GM12873 (cell line): ENCODE measurements at regions not wholly inside any gene's neighbourhood (a gene's known extent, or its start where the extent isn't known, plus 50 kb on each side); places are given as distances from the start of the nearest gene placed in this dataset.

Experiments
- TF ChIP-seq, protein P1 (sequence below): IDR thresholded peaks from 2 replicates; pipeline ENCODE4 v1.5.1; 2012; ENCODE audit warnings: low read depth, mild to moderate bottlenecking, moderate library complexity, low read length, control low read depth; ENCODE audit not compliant: insufficient read depth; ENCODE audit errors: missing control alignments

- TF ChIP-seq, protein P1, sequence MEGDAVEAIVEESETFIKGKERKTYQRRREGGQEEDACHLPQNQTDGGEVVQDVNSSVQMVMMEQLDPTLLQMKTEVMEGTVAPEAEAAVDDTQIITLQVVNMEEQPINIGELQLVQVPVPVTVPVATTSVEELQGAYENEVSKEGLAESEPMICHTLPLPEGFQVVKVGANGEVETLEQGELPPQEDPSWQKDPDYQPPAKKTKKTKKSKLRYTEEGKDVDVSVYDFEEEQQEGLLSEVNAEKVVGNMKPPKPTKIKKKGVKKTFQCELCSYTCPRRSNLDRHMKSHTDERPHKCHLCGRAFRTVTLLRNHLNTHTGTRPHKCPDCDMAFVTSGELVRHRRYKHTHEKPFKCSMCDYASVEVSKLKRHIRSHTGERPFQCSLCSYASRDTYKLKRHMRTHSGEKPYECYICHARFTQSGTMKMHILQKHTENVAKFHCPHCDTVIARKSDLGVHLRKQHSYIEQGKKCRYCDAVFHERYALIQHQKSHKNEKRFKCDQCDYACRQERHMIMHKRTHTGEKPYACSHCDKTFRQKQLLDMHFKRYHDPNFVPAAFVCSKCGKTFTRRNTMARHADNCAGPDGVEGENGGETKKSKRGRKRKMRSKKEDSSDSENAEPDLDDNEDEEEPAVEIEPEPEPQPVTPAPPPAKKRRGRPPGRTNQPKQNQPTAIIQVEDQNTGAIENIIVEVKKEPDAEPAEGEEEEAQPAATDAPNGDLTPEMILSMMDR: no peak
Measured at GRCh38 chr21:35319684-35320283, 270.7 kb upstream of the RUNX1 start.

- TF ChIP-seq, protein P1: no peak
Measured at GRCh38 chr21:35316933-35317332, 267.8 kb upstream of the RUNX1 start.

- TF ChIP-seq, protein P1: no peak
Measured at GRCh38 chr21:35316456-35316855, 267.4 kb upstream of the RUNX1 start.

GRCh38 chr21:35314857-35315582 is 265.9 kb upstream of the RUNX1 start:
- TF ChIP-seq, protein P1: no peak

GRCh38 chr21:35311985-35312384 is 262.9 kb upstream of the RUNX1 start:
- TF ChIP-seq, protein P1: no peak

GRCh38 chr21:35309316-35309715 is 260.2 kb upstream of the RUNX1 start:
- TF ChIP-seq, protein P1: no peak

DNA sequence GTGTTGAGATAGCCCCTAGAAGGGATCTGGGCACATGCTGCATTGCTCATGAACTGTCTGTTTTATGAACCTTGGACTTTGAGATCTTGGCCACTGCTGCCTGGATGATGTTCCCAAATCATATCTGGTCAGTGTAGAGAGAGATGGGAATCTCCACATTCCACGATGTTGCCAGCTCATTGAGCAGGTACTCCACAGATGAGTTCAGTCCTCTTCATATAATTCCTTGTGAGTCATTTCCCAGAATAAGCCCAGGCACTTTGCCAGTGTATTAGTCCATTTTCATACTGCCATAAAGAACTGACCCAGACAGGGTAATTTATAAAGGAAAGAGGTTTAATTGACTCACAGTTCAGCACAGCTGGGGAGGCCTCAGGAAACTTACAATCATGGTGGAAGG is 254.0 kb upstream of the RUNX1 start:
- TF ChIP-seq, protein P1: no peak
